ENCODE measurements at regions not wholly inside any gene's neighbourhood (a gene's known extent, or its start where the extent isn't known, plus 50 kb on each side); places are given as distances from the start of the nearest gene placed in this dataset.

GRCh38 chr4:3838437-3839380, 72.5 kb downstream of the ADRA2C start:
- no peak for TF ChIP-seq CTCF (IDR thresholded peaks at IDR 0.05; ENCODE audit: low read length, missing control alignments)
- H3K4me3 ChIP-seq (replicated peaks; ENCODE audit: low read depth, low read length): no peak overlapping the region
- no peak for DNase-seq (ENCODE audit: low read depth)

GRCh38 chr4:3845094-3845743, 79.0 kb downstream of the ADRA2C start:
- no peak for DNase-seq (ENCODE audit: low read depth)
- no peak for TF ChIP-seq CTCF (IDR thresholded peaks at IDR 0.05; ENCODE audit: low read length, missing control alignments)
- no peak overlapping the region for H3K4me3 ChIP-seq (replicated peaks; ENCODE audit: low read depth, low read length)

- DNase-seq (ENCODE audit: low read depth): no peak
- no peak for TF ChIP-seq CTCF (IDR thresholded peaks at IDR 0.05; ENCODE audit: low read length, missing control alignments)
- no peak overlapping the region for H3K4me3 ChIP-seq (replicated peaks; ENCODE audit: low read depth, low read length)
Observed at GRCh38 chr4:3845744-3846429, 79.7 kb downstream of the ADRA2C start.

GRCh38 chr4:3847211-3847940, 81.2 kb downstream of the ADRA2C start:
- no peak for TF ChIP-seq CTCF (IDR thresholded peaks at IDR 0.05; ENCODE audit: low read length, missing control alignments)
- no peak for DNase-seq (ENCODE audit: low read depth)
- no peak overlapping the region for H3K4me3 ChIP-seq (replicated peaks; ENCODE audit: low read depth, low read length)

GRCh38 chr4:3848323-3848722, 82.1 kb downstream of the ADRA2C start:
- H3K4me3 ChIP-seq (replicated peaks; ENCODE audit: low read depth, low read length): no peak overlapping the region
- DNase-seq (ENCODE audit: low read depth): no peak
- no peak for TF ChIP-seq CTCF (IDR thresholded peaks at IDR 0.05; ENCODE audit: low read length, missing control alignments)

- no peak overlapping the region for H3K4me3 ChIP-seq (replicated peaks; ENCODE audit: low read depth, low read length)
- DNase-seq (ENCODE audit: low read depth): no peak
- TF ChIP-seq CTCF (IDR thresholded peaks at IDR 0.05; ENCODE audit: low read length, missing control alignments): no peak
Observed at GRCh38 chr4:3849140-3849539, 83.0 kb downstream of the ADRA2C start.
